ENCODE measurements at regions not wholly inside any gene's neighbourhood (a gene's known extent, or its start where the extent isn't known, plus 50 kb on each side); places are given as distances from the start of the nearest gene placed in this dataset.
"Not testable (repeated sequence)": the region's sequence is repeated elsewhere in the genome, so short reads cannot be mapped to it uniquely, and the experiment has no call there.

GRCh38 chr10:128573986-128574385 lies 447.8 kb upstream of the MKI67 start:
- no peak for DNase-seq

DNA sequence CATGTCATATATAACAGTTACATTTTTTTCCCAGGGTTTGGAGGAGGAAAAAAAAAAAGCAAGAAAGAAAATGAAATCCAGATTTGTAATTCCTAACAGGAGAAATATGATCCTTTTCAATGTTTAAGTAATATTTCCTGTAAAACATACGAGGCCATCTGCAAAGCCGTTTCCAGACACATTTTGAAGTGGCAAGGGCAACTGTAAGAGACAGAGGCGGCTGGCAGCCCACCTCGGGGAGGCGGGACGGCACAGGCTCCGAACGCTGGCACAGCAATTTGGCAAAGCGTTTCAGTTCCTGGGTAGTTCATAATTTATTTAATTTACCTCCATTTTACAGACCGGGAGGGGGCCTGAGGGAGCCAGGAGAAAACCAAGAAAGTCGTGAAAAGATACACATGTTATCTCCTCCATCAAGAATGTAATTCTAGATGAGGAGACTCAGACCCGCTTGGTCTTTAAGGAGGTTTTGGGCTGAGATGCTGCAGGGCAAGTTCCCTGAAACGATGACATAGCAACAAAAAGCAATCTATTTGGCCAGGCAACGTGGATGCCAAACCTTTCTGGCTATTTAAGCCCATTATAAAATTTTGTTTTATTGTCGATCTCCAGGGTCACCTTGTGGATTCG lies 448.5 kb upstream of the MKI67 start:
- DNase-seq, result no peak

- DNase-seq, result no peak
These were observed 449.5 kb upstream of the MKI67 start for GRCh38 chr10:128575761-128576160.

DNA sequence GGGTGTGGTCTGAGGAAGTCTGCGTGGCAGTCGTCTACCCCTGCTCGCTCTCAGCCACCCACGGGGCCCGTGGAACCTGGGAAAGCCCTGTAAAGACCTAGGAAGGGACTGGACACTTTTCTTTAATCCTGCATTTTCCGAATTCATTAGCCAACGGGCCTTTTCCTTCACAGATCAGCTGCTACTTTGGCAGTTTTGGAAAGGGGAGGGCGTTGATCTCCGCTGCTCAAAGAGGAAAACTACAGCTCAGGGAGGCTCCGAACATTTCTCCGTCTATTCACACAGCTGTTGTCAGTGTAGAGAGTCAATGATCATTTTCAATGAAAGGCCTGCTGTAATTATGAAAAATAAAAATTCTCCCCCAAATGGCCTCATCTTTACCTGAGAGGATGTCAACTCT lies 450.1 kb upstream of the MKI67 start:
- no peak for DNase-seq

DNA sequence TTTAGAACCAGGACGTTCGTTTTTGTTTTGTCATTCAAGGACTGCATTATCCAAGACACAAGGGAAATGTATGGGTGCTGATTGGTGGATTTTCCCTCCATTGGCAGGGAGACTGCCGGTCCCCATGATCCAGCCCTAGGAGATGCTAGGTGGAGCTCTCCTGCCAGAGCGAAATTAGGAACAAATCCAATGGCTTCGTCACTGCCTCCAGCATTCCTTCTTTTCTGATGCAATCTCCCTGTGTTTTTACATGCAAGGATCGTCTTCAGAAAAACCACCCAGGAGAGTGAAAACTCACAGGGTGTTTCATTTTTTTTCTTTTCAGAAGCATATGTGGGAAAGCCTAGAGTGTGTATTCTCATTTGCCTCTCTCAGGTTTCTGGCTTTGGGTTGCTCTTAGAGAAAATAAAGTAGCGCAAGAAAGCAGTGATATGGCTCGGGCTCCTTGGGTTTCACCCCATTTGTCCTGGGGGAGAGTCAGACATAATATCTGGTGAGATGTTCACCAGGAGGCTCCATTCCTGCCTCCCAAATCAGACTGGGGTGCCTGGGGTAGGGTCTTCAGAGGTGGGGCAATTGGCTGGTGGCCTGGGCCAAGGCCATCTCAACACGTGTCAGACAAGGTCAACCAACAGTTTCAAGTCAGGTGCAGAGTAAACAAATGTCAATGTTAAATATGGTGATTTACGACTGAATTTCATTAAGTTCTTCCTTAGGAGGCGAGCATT lies 450.9 kb upstream of the MKI67 start:
- no peak for DNase-seq

- no peak for DNase-seq
These were observed 451.9 kb upstream of the MKI67 start for GRCh38 chr10:128577958-128578750.

DNA sequence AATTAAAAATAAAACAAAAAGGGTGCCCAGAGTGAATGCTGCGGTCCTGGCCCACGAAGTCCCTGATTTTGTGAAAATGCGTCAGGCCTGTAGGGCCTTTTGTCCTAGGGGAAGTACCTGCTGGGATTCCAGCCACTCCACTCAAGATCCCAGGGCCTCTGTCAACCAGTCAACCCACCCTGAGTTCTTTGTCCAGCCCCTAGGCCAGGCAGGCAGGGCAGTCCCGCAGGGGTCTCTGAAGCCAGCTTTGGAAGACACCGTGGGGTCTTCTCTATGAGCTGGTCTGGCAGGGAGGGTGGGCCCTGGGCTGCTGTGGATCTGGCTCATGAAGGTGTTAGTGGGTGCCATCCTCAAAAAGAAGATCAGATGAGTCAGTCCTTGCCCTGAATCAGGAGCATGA lies 452.5 kb upstream of the MKI67 start:
- DNase-seq, result no peak

DNA sequence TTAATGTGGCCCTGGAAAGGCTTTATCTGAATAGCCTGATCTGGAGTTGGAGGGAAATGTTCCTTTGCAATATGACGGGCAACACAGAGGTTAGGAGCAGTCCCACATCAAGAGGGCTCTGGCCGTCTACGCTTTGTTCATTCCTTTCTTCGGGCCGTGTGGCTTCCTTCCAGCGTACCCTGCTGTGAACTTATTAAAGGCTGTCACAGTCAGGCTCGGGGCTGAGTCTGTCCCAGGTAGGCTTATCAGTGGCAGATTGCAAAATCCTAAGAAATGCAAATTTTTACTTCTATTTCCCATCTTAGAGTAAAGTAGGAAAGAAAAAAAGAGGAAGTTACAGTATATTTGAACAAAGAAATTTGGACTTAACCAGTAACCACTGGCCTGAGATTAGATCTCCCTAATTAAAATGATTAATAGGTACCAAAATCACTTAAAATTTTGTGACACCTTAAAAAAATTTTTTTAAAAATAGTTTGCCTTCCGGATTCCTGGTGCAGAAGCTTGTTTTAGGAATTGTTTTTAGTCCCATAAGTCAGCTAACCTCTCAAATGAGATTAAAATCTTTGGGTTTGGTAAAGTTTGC lies 453.1 kb upstream of the MKI67 start:
- DNase-seq, result no peak

GRCh38 chr10:128579901-128580300 lies 453.7 kb upstream of the MKI67 start:
- DNase-seq, result no peak

GRCh38 chr10:128583125-128583524 lies 456.9 kb upstream of the MKI67 start:
- not testable (repeated sequence) for DNase-seq

GRCh38 chr10:128586599-128586998 lies 460.4 kb upstream of the MKI67 start:
- not testable (repeated sequence) for DNase-seq

- no peak for DNase-seq
These were observed 461.5 kb upstream of the MKI67 start for GRCh38 chr10:128587689-128588088.

DNA sequence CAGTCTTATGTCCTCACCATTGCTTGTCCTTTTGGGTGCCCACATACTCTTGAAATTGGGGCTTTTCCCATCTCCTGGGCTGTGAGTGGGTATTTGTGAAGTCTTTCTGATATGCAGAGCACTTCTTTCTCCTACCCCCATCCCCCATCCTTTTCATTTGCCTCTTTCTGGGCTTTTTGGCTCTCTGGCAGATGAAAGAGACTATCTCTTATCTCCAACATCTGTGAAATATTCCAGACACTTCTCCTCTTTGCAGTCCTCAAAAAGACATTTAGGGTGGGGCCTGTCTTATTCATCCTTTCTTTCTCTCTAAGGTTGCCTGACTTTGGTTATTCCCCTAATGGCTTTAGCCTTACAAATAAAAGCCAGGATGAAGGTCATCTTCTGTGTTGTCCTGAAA lies 462.2 kb upstream of the MKI67 start:
- no peak for DNase-seq

DNA sequence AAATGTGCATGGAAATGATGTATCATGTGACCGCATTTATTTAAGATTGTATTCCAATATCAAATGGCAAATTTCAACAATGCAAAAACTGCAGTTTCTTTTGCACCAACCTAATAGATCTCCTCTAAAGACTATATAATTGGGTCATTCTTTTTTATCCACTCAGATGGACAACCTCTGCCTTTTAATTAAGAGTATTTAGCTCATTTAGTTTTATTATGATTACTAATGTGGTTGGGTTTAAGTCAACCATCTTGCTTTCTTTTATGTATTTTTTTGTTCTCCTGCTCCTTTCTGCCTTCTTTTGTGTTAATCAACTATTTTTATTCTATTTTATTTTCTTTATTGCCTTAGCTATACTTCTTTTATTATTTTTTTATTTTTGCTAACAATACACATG lies 468.5 kb upstream of the MKI67 start:
- no peak for DNase-seq

DNA sequence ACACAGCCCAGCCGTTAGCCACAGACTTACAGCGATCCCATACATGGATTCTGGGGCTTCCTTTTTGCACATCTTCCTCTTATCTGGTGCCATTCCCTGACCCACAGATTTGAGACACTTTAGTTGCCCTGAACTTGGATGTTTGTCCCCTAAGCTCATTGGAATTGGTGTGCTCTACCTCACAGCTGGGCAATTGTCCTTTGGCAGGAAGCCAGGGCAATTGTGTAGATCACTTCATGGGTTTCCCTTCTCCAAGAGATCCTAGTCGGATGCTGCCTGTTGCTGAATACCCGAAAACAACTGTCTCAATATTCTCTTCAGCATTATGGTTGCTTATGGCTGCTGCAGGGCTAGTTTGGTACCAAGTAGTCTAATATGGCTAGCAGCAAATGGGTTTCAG lies 470.7 kb upstream of the MKI67 start:
- no peak for DNase-seq

- DNase-seq, result no peak
These were observed 472.8 kb upstream of the MKI67 start for GRCh38 chr10:128599030-128599429.

- no peak for DNase-seq
These were observed 473.3 kb upstream of the MKI67 start for GRCh38 chr10:128599538-128599937.

DNA sequence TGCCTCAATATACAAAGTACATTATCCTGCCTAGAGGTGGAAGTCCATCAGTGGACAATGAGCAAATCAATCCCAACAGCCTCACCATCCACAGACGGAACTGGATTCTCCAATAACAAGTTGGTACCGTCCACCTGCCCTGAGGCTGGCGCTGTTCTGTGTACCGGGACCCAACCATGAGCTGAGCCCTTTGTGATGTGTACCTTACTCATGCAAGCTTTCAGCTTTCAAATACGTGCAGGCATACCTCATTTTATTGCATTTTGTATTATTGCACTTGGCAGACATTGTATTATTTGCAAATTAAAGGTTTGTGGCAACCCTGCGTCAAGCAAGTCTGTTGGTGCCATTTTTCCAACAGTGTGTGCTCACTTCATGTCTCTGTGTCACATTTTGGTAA lies 476.0 kb upstream of the MKI67 start:
- DNase-seq, result no peak

DNA sequence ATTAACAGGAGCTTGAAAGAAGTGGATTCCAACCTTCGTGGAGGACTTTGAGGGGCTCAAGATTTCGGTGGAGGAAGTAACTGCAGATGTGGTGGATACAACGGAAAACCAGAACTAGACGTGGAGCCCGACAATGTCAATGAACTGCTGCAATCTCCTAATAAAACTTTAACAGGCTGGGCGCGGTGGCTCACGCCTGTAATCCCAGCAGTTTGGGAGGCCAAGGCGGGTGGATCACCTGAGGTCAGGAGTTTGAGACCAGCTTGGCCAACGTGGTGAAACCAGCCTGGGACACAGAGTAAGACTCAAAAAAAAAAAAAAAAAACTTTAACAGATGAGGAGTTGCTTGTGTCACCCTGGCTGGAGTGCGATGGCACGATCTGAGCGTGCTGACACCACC lies 477.8 kb upstream of the MKI67 start:
- DNase-seq, result no peak

DNA sequence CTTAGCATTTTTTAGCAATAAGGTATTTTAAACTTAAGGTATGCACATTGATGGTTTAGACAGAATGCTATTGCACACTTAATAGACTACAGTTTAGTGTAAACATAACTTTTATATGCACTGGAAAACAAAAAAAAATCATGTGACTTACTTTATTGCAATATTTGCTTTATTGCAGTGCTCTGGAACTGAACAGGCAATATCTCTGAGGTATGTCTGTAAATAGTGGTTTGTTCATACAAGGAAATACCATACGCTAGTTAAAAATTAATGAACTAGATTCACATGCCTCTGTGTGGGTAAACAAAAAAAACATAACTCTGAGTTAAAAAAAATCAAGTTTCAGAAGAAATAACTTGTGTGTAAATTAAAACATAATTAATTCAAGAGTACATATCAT lies 479.0 kb upstream of the MKI67 start:
- DNase-seq, result no peak

DNA sequence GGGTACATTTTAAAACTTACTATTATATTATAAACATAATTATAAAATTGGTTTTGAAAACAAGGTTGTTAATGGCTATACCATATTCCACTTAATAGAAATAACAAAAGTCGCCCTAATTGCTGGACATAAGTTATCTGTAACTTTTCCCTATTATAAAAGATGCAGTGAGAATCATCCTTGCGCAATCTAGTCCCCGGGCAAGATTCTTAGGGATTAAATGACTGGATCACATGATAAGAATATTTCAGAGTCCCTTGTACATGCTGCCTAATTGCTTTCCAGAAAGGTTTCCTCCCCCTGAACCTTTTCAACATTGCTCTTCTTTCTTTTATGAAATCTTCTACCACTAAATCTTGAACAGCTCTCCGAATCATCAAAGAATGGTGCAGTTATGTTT lies 479.8 kb upstream of the MKI67 start:
- no peak for DNase-seq

- no peak for DNase-seq
These were observed 482.6 kb upstream of the MKI67 start for GRCh38 chr10:128608791-128609190.
